Kidney (tissue), 13 donors: ENCODE measurements at regions not wholly inside any gene's neighbourhood (a gene's known extent, or its start where the extent isn't known, plus 50 kb on each side); places are given as distances from the start of the nearest gene placed in this dataset.
A peak's percentile ranks its signal among the peaks of the same experiment; 100 is the strongest.
"Not testable (repeated sequence)": the region's sequence is repeated elsewhere in the genome, so short reads cannot be mapped to it uniquely, and the experiment has no call there.

Experiments used
- DNase-seq, 5 donors: peaks; one replicate each; pipeline ENCODE4 v3.0.0-alpha.2; 2013 to 2020
- FAIRE-seq: peaks from 2 replicates; lab custom pipeline; 2012; peaks lifted over from hg19 to GRCh38; lab: Jason Lieb, UNC
- H3K27ac ChIP-seq, 2 donors: one replicate each; pipeline ENCODE4 v1.7.0; 2013; ENCODE audit warnings: low read depth in 2 of 2, low read length in 2 of 2, inconsistent platforms in 1 of 2
- H3K27me3 ChIP-seq: one replicate; pipeline ENCODE4 v1.7.1; 2013; ENCODE audit warnings: low read length, inconsistent platforms; ENCODE audit not compliant: control insufficient read depth, insufficient read depth
- H3K36me3 ChIP-seq, 3 donors: one replicate each; pipeline versions ENCODE4 v1.7.0 to v1.7.1; 2013; ENCODE audit warnings: low read length in 3 of 3, control low read depth in 1 of 3, inconsistent platforms in 1 of 3; ENCODE audit not compliant: insufficient read depth in 3 of 3, control insufficient read depth in 2 of 3
- H3K4me1 ChIP-seq, 3 donors: one replicate each; pipeline versions ENCODE4 v1.7.0 to v1.7.1; 2013; ENCODE audit warnings: low read length in 3 of 3, inconsistent platforms in 1 of 3, low read depth in 1 of 3; ENCODE audit not compliant: control insufficient read depth in 2 of 3, insufficient read depth in 2 of 3
- H3K4me3 ChIP-seq, 3 donors: one replicate each; pipeline versions ENCODE4 v1.7.0 to v1.8.1; 2013; ENCODE audit warnings: low read length in 3 of 3, control low read depth in 1 of 3, inconsistent platforms in 1 of 3
- H3K9ac ChIP-seq, 3 donors: one replicate each; pipeline versions ENCODE4 v1.7.0 to v1.7.1; 2013; ENCODE audit warnings: low read length in 3 of 3, control low read depth in 1 of 3, inconsistent platforms in 1 of 3
- H3K9me3 ChIP-seq, 3 donors: one replicate each; pipeline versions ENCODE4 v1.7.0 to v1.7.1; 2013; ENCODE audit warnings: low read length in 3 of 3, control low read depth in 1 of 3, inconsistent platforms in 1 of 3; ENCODE audit not compliant: control insufficient read depth in 2 of 3, insufficient read depth in 1 of 3
- CTCF ChIP-seq: IDR thresholded peaks from 3 replicates; pipeline ENCODE4 v1.5.1; 2012; ENCODE audit warnings: mild to moderate bottlenecking, moderate library complexity, borderline replicate concordance; ENCODE audit not compliant: insufficient read depth; ENCODE audit errors: extremely low read depth
- intact Hi-C: fragments of 100-400 bp; cut with DNase I; formaldehyde crosslinking; loops from one replicate; pipeline ENCODE4 v1.11.1; 2022
- donor health status: control.
- donor health status: control.
- donor health status: control.
- donor health status: control.
- donor health status: control.
- donor health status: DM: yes; HTN: yes; CAD: no.
- donor health status: Normal renal cell carcinoma (clear cell type).

DNA sequence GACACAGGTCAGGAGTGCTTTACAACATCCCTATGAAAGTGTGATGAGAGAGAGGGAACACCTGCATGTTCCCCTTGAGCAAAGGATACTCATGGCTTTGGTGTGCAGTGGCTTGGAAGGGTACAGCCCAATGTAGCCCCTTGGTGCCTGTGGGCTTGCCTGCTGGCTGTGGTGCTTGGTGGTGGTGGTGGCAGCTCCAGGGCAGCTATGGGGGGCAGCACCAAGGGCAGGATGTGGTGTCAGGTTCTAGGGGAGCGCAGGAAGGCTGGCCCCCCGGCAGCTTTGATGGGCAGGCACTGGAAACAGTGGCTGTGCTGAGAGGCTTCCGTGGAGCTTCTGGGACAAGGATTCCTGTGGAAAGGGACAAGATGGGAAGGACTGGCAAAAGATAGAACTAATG lies 464.0 kb upstream of the ZMIZ1 start:
- intact Hi-C loops, result no loop called here
- Histone ChIP-seq H3K27ac (no peak overlapping the region), H3K4me1 (no peaks in the 10 kb centered on the region), H3K27me3 (no peaks in the 10 kb centered on the region), H3K4me3 (no peak overlapping the region), H3K36me3 (no peaks in the 10 kb centered on the region), H3K9me3 (peaks cover 0 to 4% (median 0%) of the 10 kb centered on the region in 3 donors), H3K9ac (no peak overlapping the region)
- TF ChIP-seq CTCF, result no peak
- DNase-seq (peak in 1 of 5 donors; percentile 32), FAIRE-seq (no peak)

DNA sequence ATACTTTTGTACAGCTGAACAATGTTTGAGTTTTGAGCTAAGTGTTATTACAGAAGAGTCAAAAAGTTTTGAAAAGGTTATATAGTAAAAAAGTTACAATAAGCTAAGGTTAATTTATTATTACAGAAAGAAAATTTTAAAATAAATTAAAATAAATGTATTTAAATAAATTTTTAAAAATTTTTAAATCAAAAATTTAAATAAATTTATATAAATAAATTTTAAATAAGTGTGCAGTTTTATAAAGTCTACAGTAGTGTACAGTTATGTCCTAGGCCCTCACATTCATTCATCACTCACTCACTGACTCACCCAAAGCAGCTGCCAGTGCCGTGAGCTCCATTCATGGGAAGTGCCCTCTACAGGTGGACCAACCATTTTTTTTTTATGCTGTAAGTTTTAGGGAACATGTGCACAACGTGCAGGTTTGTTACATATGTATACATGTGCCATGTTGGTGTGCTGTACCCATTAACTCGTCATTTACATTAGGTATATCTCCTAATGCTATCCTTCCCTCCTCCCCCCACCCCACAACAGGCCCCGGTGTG lies 462.9 kb upstream of the ZMIZ1 start:
- peaks cover 0 to 6% (median 0%) of the 10 kb centered on the region in 3 donors for H3K9me3 ChIP-seq
- FAIRE-seq, result peak; percentile 97
- H3K4me1 ChIP-seq, result no peaks in the 10 kb centered on the region
- intact Hi-C loops, result no loop called here
- peak in 1 of 5 donors; percentile 13 for DNase-seq
- H3K27ac ChIP-seq, result no peak overlapping the region
- H3K4me3 ChIP-seq, result no peak overlapping the region
- no peak overlapping the region for H3K9ac ChIP-seq
- TF ChIP-seq CTCF, result no peak
- H3K27me3 ChIP-seq, result no peaks in the 10 kb centered on the region
- no peaks in the 10 kb centered on the region for H3K36me3 ChIP-seq

GRCh38 chr10:78606766-78607165 lies 462.0 kb upstream of the ZMIZ1 start:
- FAIRE-seq, H3K4me1 ChIP-seq, H3K36me3 ChIP-seq, H3K4me3 ChIP-seq, H3K27ac ChIP-seq, H3K9ac ChIP-seq, intact Hi-C loops, H3K9me3 ChIP-seq, DNase-seq, H3K27me3 ChIP-seq: not testable (repeated sequence)

GRCh38 chr10:78609976-78610375 lies 458.8 kb upstream of the ZMIZ1 start:
- Histone ChIP-seq H3K9ac (no peak overlapping the region), H3K4me1 (no peaks in the 10 kb centered on the region), H3K27ac (no peak overlapping the region), H3K4me3 (no peak overlapping the region), H3K9me3 (peaks cover 0 to 6% (median 0%) of the 10 kb centered on the region in 3 donors), H3K27me3 (no peaks in the 10 kb centered on the region), H3K36me3 (no peaks in the 10 kb centered on the region)
- FAIRE-seq (no peak), DNase-seq (peak in 1 of 5 donors; percentile 7)
- TF ChIP-seq CTCF, result no peak
- intact Hi-C loops, result no loop called here
